ENCODE measurements at regions not wholly inside any gene's neighbourhood (a gene's known extent, or its start where the extent isn't known, plus 50 kb on each side); places are given as distances from the start of the nearest gene placed in this dataset.

DNA sequence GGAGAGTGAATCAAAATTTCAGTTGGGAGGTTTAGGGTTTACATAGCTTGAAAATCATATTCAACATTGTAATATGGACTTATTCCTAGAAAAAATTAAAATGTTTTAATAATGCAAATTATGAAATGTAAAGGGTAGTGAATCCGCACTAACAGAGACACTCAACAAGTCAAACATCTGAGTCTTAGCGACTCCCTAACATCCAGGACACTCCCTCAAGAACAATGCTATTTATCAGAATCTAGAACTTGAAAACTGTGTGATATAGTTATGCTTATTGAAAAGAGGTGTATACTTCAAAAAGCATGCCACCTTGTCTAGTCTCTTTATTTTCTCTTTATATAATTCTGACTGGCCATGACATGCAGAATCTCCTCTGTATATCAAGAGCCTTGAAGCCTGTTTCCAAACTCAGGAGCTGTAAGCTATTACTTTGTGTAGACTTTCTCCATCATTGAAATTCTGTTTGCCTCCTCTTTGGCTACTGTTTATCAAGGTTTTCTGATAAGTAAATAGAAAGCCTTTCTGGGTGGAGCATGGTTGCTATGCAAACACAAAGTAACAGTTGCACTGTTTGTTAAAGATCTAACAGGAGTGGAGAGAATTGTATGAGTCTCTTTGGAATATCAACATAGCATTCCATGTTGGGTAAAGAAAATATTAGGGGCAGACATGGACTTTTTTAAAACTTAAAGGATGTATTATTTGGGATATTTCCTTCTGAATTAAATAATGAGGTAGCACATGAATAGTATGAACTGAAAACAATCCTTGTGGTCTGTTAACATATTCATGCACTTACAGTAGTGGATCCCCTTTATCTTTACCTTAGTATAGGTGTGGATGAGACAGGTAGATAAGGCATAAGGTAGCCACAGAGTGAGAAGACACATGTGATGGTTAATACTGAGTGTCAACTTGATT is 56.4 kb upstream of the MBNL2 start:
- no peaks in the 10 kb centered on the region for H3K4me1 ChIP-seq (ENCODE audit: insufficient read depth, low read length)
- no peak overlapping the region for H2BK20ac ChIP-seq (ENCODE audit: low read depth, low read length, poor library complexity, severe bottlenecking)
- no peaks in the 10 kb centered on the region for H3K79me2 ChIP-seq (ENCODE audit: insufficient read depth, low read length)
- no peak overlapping the region for H3K23ac ChIP-seq (ENCODE audit: insufficient read length, low read depth, low read length)
- DNase-seq, result no peak
- no peaks in the 10 kb centered on the region; a peak in 1 of 7 replicates for H3K36me3 Mint-ChIP-seq (ENCODE audit: insufficient read depth in 1 of 3, low read depth in 3 of 3)
- no peak overlapping the region for H3K4me2 ChIP-seq (ENCODE audit: insufficient read depth, insufficient read length, low read length)
- H3K79me1 ChIP-seq (ENCODE audit: insufficient read depth, low read depth, low read length, poor library complexity, severe bottlenecking), result no peaks in the 10 kb centered on the region
- no peak overlapping the region for H2BK120ac ChIP-seq (ENCODE audit: low read depth, low read length, poor library complexity, severe bottlenecking)
- H4K8ac ChIP-seq (replicated peaks; ENCODE audit: insufficient read length, low read depth, low read length), result no peak overlapping the region
- no peak overlapping the region for H2AK5ac ChIP-seq (ENCODE audit: insufficient read length, low read length)
- H4K91ac ChIP-seq (ENCODE audit: insufficient read length, low read depth, low read length), result no peak overlapping the region
- H3K23me2 ChIP-seq (ENCODE audit: insufficient read length, low read depth, low read length, poor library complexity, severe bottlenecking), result no peaks in the 10 kb centered on the region
- TF ChIP-seq, protein P1, sequence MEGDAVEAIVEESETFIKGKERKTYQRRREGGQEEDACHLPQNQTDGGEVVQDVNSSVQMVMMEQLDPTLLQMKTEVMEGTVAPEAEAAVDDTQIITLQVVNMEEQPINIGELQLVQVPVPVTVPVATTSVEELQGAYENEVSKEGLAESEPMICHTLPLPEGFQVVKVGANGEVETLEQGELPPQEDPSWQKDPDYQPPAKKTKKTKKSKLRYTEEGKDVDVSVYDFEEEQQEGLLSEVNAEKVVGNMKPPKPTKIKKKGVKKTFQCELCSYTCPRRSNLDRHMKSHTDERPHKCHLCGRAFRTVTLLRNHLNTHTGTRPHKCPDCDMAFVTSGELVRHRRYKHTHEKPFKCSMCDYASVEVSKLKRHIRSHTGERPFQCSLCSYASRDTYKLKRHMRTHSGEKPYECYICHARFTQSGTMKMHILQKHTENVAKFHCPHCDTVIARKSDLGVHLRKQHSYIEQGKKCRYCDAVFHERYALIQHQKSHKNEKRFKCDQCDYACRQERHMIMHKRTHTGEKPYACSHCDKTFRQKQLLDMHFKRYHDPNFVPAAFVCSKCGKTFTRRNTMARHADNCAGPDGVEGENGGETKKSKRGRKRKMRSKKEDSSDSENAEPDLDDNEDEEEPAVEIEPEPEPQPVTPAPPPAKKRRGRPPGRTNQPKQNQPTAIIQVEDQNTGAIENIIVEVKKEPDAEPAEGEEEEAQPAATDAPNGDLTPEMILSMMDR (conservative IDR thresholded peaks at IDR 0.05), result no peak
- peaks cover 27% of the 10 kb centered on the region for H3K27me3 Mint-ChIP-seq (ENCODE audit: low read depth)
- no peak overlapping the region for H3K27ac Mint-ChIP-seq
- H3K18ac ChIP-seq (ENCODE audit: insufficient read length, low read depth, low read length), result no peak overlapping the region
- H2BK15ac ChIP-seq (ENCODE audit: low read depth, low read length), result no peak overlapping the region
- no peaks in the 10 kb centered on the region for H4K20me1 ChIP-seq (ENCODE audit: control insufficient read depth, insufficient read depth, insufficient read length)
- H3K9me3 ChIP-seq (ENCODE audit: control insufficient read depth, low read depth, low read length), result no peaks in the 10 kb centered on the region
- no CpG with 5 or more reads among the region's 2 CpGs for WGBS (ENCODE audit: extremely low coverage, insufficient read length, low lambda C conversion rate)
- H3K4me3 Mint-ChIP-seq, result no peak overlapping the region
- H3K4ac ChIP-seq (ENCODE audit: low read depth, low read length), result no peak overlapping the region
- no peak overlapping the region for H4K5ac ChIP-seq (ENCODE audit: insufficient read length, low read depth, low read length)
- no peak overlapping the region for H3K27ac ChIP-seq (ENCODE audit: insufficient read length, low read depth, low read length)
- H2BK5ac ChIP-seq (ENCODE audit: insufficient read length, low read length), result no peak overlapping the region
- no peaks in the 10 kb centered on the region for H3K27me3 ChIP-seq (ENCODE audit: insufficient read depth, low read length)
- H3K56ac ChIP-seq (ENCODE audit: insufficient read length, low read depth, low read length), result no peak overlapping the region
- no peak overlapping the region for H3K14ac ChIP-seq (ENCODE audit: insufficient read depth, low read length)
- H3K4me1 Mint-ChIP-seq, result no peaks in the 10 kb centered on the region
- no peaks in the 10 kb centered on the region for H3K9me3 Mint-ChIP-seq
- H3K9ac ChIP-seq (ENCODE audit: extremely low read depth, insufficient read length, low read length), result no peak overlapping the region
- H2AFZ ChIP-seq (ENCODE audit: low read length), result no peak overlapping the region
- H3T11ph ChIP-seq (ENCODE audit: low read length), result no peak overlapping the region
- no peak overlapping the region for H2BK12ac ChIP-seq (ENCODE audit: insufficient read length, low read depth, low read length)

All from H9 (cell line).